Mucosa of descending colon (tissue), 3 donors: ENCODE measurements at regions not wholly inside any gene's neighbourhood (a gene's known extent, or its start where the extent isn't known, plus 50 kb on each side); places are given as distances from the start of the nearest gene placed in this dataset.
"Not testable (repeated sequence)": the region's sequence is repeated elsewhere in the genome, so short reads cannot be mapped to it uniquely, and the experiment has no call there.

Experiments
- ATAC-seq: fragments of 200-7000 bp; cut with Tn5 transposase; one replicate; pipeline ENCODE4 v1.9.1; 2020; ENCODE audit warnings: mild to moderate bottlenecking, moderate library complexity
- DNase-seq, 3 donors: peaks; one replicate each; pipeline ENCODE4 v3.0.0-alpha.2; 2020
- H3K36me3 ChIP-seq: fragments of 200-600 bp; one replicate; pipeline ENCODE4 v1.8.0; 2021; ENCODE audit warnings: low read depth, mild to moderate bottlenecking
- H3K4me1 ChIP-seq: fragments of 200-600 bp; one replicate; pipeline ENCODE4 v1.8.0; 2021; ENCODE audit warnings: low read depth, mild to moderate bottlenecking
- H3K4me3 ChIP-seq: fragments of 200-600 bp; one replicate; pipeline ENCODE4 v1.8.0; 2021; ENCODE audit warnings: mild to moderate bottlenecking
- H3K9me3 ChIP-seq: fragments of 200-600 bp; one replicate; pipeline ENCODE4 v1.8.0; 2021; ENCODE audit warnings: mild to moderate bottlenecking
- CTCF ChIP-seq: fragments of 200-600 bp; IDR thresholded peaks from one replicate; pipeline ENCODE4 v1.8.0; 2022; ENCODE audit warnings: antibody characterized with exemption, mild to moderate bottlenecking
- intact Hi-C, 2 donors: fragments of 100-400 bp; cut with DNase I in 1 of 2; cut with micrococcal nuclease in 1 of 2; formaldehyde crosslinking; loops; one replicate each; pipeline versions ENCODE4 v1.11.0 to v1.11.1; 2022; cut with DNase I, micrococcal nuclease
- donor health status: DM: no; HTN: no; CAD: no; lungs with moderate emphysema.
- donor health status: DM: no; HTN: no; CAD: no.
- donor health status: DM: no; HTN: yes; CAD: no.

GRCh38 chr6:125584468-125584939 lies 164.9 kb upstream of the HEY2 start:
- intact Hi-C loops, result no loop called here

GRCh38 chr6:125585470-125585869 lies 164.0 kb upstream of the HEY2 start:
- no peaks in the 10 kb centered on the region for H3K4me1 ChIP-seq
- TF ChIP-seq CTCF, result no peak
- intact Hi-C loops, result no loop called here
- H3K9me3 ChIP-seq, result no peaks in the 10 kb centered on the region
- H3K36me3 ChIP-seq, result no peaks in the 10 kb centered on the region
- ATAC-seq, result no peak
- DNase-seq, result no peak
- no peak overlapping the region for H3K4me3 ChIP-seq

More at GRCh38 chr6:125584468-125584939, 164.9 kb upstream of the HEY2 start:
- H3K4me3 ChIP-seq, result no peak overlapping the region
- no peaks in the 10 kb centered on the region for H3K36me3 ChIP-seq
- no peaks in the 10 kb centered on the region for H3K4me1 ChIP-seq
- no peak for DNase-seq
- no peaks in the 10 kb centered on the region for H3K9me3 ChIP-seq
- ATAC-seq, result no peak
- no peak for TF ChIP-seq CTCF

GRCh38 chr6:125586074-125586473 lies 163.4 kb upstream of the HEY2 start:
- no peak for TF ChIP-seq CTCF
- DNase-seq, result no peak
- intact Hi-C loops, result no loop called here
- no peak for ATAC-seq
- H3K36me3 ChIP-seq, result no peaks in the 10 kb centered on the region
- no peaks in the 10 kb centered on the region for H3K9me3 ChIP-seq
- no peaks in the 10 kb centered on the region for H3K4me1 ChIP-seq
- no peak overlapping the region for H3K4me3 ChIP-seq

GRCh38 chr6:125586605-125587004 lies 162.8 kb upstream of the HEY2 start:
- no peaks in the 10 kb centered on the region for H3K4me1 ChIP-seq

GRCh38 chr6:125587666-125588632 lies 161.5 kb upstream of the HEY2 start:
- intact Hi-C loops, result no loop called here
- TF ChIP-seq CTCF, result no peak
- Histone ChIP-seq H3K4me3 (no peak overlapping the region), H3K9me3 (no peaks in the 10 kb centered on the region), H3K36me3 (no peaks in the 10 kb centered on the region), H3K4me1 (no peaks in the 10 kb centered on the region)
- DNase-seq, result no peak
- ATAC-seq, result no peak

More at GRCh38 chr6:125586605-125587004, 162.8 kb upstream of the HEY2 start:
- no peak for TF ChIP-seq CTCF
- intact Hi-C loops, result no loop called here
- no peak for DNase-seq
- Histone ChIP-seq H3K4me3 (no peak overlapping the region), H3K9me3 (no peaks in the 10 kb centered on the region), H3K36me3 (no peaks in the 10 kb centered on the region)
- no peak for ATAC-seq

GRCh38 chr6:125591796-125592195 lies 157.6 kb upstream of the HEY2 start:
- ATAC-seq, H3K4me3 ChIP-seq, H3K4me1 ChIP-seq, intact Hi-C loops, H3K9me3 ChIP-seq, DNase-seq, H3K36me3 ChIP-seq: not testable (repeated sequence)
